ENCODE measurements at regions not wholly inside any gene's neighbourhood (a gene's known extent, or its start where the extent isn't known, plus 50 kb on each side); places are given as distances from the start of the nearest gene placed in this dataset.

DNA sequence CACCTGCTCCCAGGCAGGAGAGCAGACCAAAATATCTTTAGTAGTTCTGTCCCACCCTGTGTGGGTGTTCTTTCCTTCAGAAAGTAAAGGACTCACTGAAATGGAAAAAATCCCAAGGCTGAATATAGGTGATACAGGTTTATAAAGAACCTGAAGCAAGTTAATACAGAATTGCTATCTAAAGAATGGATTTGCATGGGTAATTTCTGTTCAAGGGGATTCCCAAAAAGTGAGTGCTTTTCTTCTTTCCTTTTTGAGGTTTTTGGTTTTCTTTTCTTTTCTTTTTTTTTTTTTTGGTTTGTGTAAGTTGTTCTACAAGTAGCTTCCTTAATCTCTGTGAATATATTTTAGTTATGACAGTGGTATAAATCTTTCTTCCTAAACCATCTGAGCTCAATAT lies 560.7 kb upstream of the BOD1L1 start:
- Histone ChIP-seq H3K36me3 (ENCODE audit: control insufficient read depth, insufficient read depth, low read length) (no peaks in the 10 kb centered on the region), H3K4me3 (ENCODE audit: low read length) (no peak overlapping the region), H3K27me3 (ENCODE audit: control insufficient read depth, insufficient read depth, low read length, poor library complexity, severe bottlenecking) (no peaks in the 10 kb centered on the region), H3K4me1 (ENCODE audit: control insufficient read depth, insufficient read depth, low read length) (peaks cover 12% of the 10 kb centered on the region), H3K9ac (ENCODE audit: extremely low read depth, low read length, poor library complexity, severe bottlenecking) (no peak overlapping the region), H3K27ac (ENCODE audit: low read depth, low read length) (no peak overlapping the region), H3K9me3 (ENCODE audit: control insufficient read depth, low read length) (no peaks in the 10 kb centered on the region)
- Mint-ChIP-seq H3K27ac (no peak overlapping the region), H3K4me1 (peaks cover 21% of the 10 kb centered on the region), H3K4me3 (no peak overlapping the region), H3K27me3 (ENCODE audit: insufficient read depth) (no peaks in the 10 kb centered on the region), H3K9me3 (no peaks in the 10 kb centered on the region), H3K36me3 (ENCODE audit: low read depth) (no peaks in the 10 kb centered on the region)
- no peak for DNase-seq
- TF ChIP-seq CTCF (conservative IDR thresholded peaks at IDR 0.05), result no peak

DNA sequence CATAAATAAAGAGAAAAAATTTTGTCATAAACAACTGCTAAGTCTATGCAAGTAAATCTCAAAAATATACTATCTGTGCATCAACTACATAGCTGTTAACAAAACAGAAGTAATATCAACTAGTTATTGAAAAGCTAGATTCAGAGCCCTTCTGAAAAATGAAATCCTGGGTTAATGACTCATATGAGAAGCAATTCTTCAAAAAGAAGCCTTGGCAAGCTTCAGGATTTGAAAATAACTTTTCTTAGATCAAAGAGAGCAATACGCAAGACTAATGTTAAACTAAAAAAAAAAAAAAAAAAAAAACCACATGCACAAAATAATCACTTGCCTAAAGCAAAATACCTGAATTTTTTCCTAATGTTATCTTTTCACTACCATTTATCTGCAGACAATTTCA lies 566.1 kb upstream of the BOD1L1 start:
- H3K9ac ChIP-seq (ENCODE audit: extremely low read depth, low read length, poor library complexity, severe bottlenecking), result no peak overlapping the region
- H3K27ac ChIP-seq (ENCODE audit: low read depth, low read length), result no peak overlapping the region
- 87% methylated on average over 1 of the region's 1 CpG; no CpG with 5 or more reads in 1 of the 2 experiments for WGBS, 2 experiments (ENCODE audit: insufficient coverage in 1 of 2, insufficient read length in 1 of 2)
- no peak overlapping the region for H3K4me3 Mint-ChIP-seq
- no peaks in the 10 kb centered on the region for H3K4me1 ChIP-seq (ENCODE audit: control insufficient read depth, insufficient read depth, low read length)
- no peaks in the 10 kb centered on the region for H3K36me3 ChIP-seq (ENCODE audit: control insufficient read depth, insufficient read depth, low read length)
- no peaks in the 10 kb centered on the region for H3K4me1 Mint-ChIP-seq
- H3K9me3 Mint-ChIP-seq, result no peaks in the 10 kb centered on the region
- H3K27me3 ChIP-seq (ENCODE audit: control insufficient read depth, insufficient read depth, low read length, poor library complexity, severe bottlenecking), result no peaks in the 10 kb centered on the region
- no peak for TF ChIP-seq CTCF (conservative IDR thresholded peaks at IDR 0.05)
- no peak for DNase-seq
- H3K36me3 Mint-ChIP-seq (ENCODE audit: low read depth), result no peaks in the 10 kb centered on the region
- no peak overlapping the region for H3K27ac Mint-ChIP-seq
- no peak overlapping the region for H3K4me3 ChIP-seq (ENCODE audit: low read length)
- no peaks in the 10 kb centered on the region for H3K27me3 Mint-ChIP-seq (ENCODE audit: insufficient read depth)
- no peaks in the 10 kb centered on the region for H3K9me3 ChIP-seq (ENCODE audit: control insufficient read depth, low read length)

- no peak overlapping the region for H3K4me3 Mint-ChIP-seq
- 14% methylated on average over 6 of the region's 7 CpGs; no CpG with 5 or more reads in 1 of the 2 experiments for WGBS, 2 experiments (ENCODE audit: insufficient coverage in 1 of 2, insufficient read length in 1 of 2)
- no peaks in the 10 kb centered on the region for H3K9me3 Mint-ChIP-seq
- H3K4me1 ChIP-seq (ENCODE audit: control insufficient read depth, insufficient read depth, low read length), result no peaks in the 10 kb centered on the region
- H3K36me3 ChIP-seq (ENCODE audit: control insufficient read depth, insufficient read depth, low read length), result no peaks in the 10 kb centered on the region
- H3K4me1 Mint-ChIP-seq, result no peaks in the 10 kb centered on the region
- no peaks in the 10 kb centered on the region for H3K9me3 ChIP-seq (ENCODE audit: control insufficient read depth, low read length)
- H3K27ac ChIP-seq (ENCODE audit: low read depth, low read length), result no peak overlapping the region
- no peaks in the 10 kb centered on the region for H3K27me3 Mint-ChIP-seq (ENCODE audit: insufficient read depth)
- H3K27ac Mint-ChIP-seq, result no peak overlapping the region
- no peaks in the 10 kb centered on the region for H3K36me3 Mint-ChIP-seq (ENCODE audit: low read depth)
- no peak for TF ChIP-seq CTCF (conservative IDR thresholded peaks at IDR 0.05)
- peak; percentile 89 for DNase-seq
- H3K4me3 ChIP-seq (ENCODE audit: low read length), result no peak overlapping the region
- H3K9ac ChIP-seq (ENCODE audit: extremely low read depth, low read length, poor library complexity, severe bottlenecking), result no peak overlapping the region
- H3K27me3 ChIP-seq (ENCODE audit: control insufficient read depth, insufficient read depth, low read length, poor library complexity, severe bottlenecking), result no peaks in the 10 kb centered on the region
Measured at GRCh38 chr4:14196131-14196530, 568.6 kb upstream of the BOD1L1 start.
